ENCODE measurements at regions not wholly inside any gene's neighbourhood (a gene's known extent, or its start where the extent isn't known, plus 50 kb on each side); places are given as distances from the start of the nearest gene placed in this dataset.

DNA sequence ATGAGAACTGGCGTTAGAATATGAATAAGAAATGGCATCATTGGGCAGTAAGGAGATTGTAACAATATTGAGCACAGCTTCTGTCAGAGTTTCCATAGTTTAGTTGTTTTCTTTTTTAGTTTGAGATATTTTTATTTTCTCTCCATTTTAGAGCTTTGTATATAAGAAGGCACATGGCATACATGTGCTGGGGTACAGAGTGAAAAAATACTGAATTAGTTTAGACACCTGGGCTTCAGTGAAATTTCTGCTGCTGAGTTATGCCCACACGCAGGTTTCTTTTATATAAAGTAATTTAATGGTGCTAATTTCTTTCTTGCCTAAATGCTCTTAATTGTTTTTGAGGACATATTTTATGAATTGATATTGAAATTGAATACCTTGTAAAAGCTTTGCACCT is 53.6 kb upstream of the RWDD3 start:
- no peak for DNase-seq (ENCODE audit: low read depth)
- H3K4me3 ChIP-seq (ENCODE audit: low read length), result no peak overlapping the region
- TF ChIP-seq, protein P1, sequence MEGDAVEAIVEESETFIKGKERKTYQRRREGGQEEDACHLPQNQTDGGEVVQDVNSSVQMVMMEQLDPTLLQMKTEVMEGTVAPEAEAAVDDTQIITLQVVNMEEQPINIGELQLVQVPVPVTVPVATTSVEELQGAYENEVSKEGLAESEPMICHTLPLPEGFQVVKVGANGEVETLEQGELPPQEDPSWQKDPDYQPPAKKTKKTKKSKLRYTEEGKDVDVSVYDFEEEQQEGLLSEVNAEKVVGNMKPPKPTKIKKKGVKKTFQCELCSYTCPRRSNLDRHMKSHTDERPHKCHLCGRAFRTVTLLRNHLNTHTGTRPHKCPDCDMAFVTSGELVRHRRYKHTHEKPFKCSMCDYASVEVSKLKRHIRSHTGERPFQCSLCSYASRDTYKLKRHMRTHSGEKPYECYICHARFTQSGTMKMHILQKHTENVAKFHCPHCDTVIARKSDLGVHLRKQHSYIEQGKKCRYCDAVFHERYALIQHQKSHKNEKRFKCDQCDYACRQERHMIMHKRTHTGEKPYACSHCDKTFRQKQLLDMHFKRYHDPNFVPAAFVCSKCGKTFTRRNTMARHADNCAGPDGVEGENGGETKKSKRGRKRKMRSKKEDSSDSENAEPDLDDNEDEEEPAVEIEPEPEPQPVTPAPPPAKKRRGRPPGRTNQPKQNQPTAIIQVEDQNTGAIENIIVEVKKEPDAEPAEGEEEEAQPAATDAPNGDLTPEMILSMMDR (conservative IDR thresholded peaks at IDR 0.05; ENCODE audit: low read length), result no peak

DNA sequence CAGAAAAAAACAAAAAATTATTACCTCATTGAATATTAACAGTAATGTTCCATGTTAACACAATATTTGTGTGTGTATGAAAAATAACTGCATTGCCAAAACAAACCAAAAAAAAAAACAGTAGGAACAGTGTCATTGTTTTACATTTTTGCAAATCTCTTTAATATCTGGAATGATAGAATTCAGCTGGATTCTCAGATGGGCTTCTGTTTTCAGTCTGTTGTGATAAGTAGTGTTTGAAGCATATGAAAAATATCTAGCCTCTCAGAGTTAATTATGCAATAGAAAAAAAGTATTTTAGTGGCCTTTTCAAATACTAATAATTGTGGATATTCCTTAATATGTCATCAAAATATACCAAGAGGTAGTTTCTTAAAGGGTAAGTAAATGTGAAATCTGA is 52.9 kb upstream of the RWDD3 start:
- TF ChIP-seq, protein P1 (conservative IDR thresholded peaks at IDR 0.05; ENCODE audit: low read length), result no peak
- no peak overlapping the region for H3K4me3 ChIP-seq (ENCODE audit: low read length)

DNA sequence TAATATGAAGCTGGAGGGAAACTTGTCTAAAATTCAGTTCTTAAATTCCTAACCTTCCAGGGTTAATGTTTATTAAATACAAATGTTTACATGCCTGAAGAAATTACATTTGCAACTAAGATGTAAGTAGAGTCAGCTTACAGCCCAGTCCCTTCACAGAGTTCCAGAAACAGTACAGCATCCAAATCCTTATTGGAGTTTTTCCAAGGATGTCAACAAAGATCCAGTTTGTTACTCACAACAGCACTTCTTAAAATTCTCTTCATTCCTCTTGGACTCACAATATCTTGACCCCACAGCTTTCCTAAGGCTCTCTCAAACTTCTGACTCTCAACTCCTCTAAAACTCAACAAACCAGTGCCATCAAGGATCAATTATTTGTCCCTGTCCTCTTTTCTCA is 50.1 kb upstream of the RWDD3 start:
- DNase-seq (ENCODE audit: low read depth), result no peak
- H3K4me3 ChIP-seq (ENCODE audit: low read length), result no peak overlapping the region
- TF ChIP-seq, protein P1 (conservative IDR thresholded peaks at IDR 0.05; ENCODE audit: low read length), result no peak

More for the DNA sequence above, 52.9 kb upstream of the RWDD3 start:
- DNase-seq (ENCODE audit: low read depth), result no peak

All from AG10803 (cell line).